MM.1S (cell line): ENCODE measurements at regions not wholly inside any gene's neighbourhood (a gene's known extent, or its start where the extent isn't known, plus 50 kb on each side); places are given as distances from the start of the nearest gene placed in this dataset.

Experiments
- DNase-seq: peaks from one replicate; pipeline ENCODE4 v3.0.0-alpha.2; 2015
- H2AFZ ChIP-seq: fragments of 300-600 bp; sonication (generic); 2 replicates; pipeline ENCODE4 v1.6.0; 2016; ENCODE audit warnings: antibody characterized with exemption, low read length
- H3F3A ChIP-seq: fragments of 300-600 bp; sonication (generic); 2 replicates; pipeline ENCODE4 v1.6.1; 2016; ENCODE audit warnings: mild to moderate bottlenecking, antibody characterized with exemption, low read length, moderate library complexity, mixed read lengths; ENCODE audit not compliant: insufficient read depth
- H3K27ac ChIP-seq: fragments of 300-600 bp; sonication (generic); 2 replicates; pipeline ENCODE4 v1.5.1; 2016; ENCODE audit warnings: mild to moderate bottlenecking, low read length
- H3K27me3 ChIP-seq: fragments of 300-600 bp; sonication (generic); replicated peaks from 2 replicates; pipeline ENCODE4 v1.6.0; 2016; ENCODE audit warnings: low read length; ENCODE audit not compliant: insufficient read depth
- H3K36me3 ChIP-seq: fragments of 300-600 bp; sonication (generic); replicated peaks from 2 replicates; pipeline ENCODE4 v1.6.1; 2016; ENCODE audit warnings: mild to moderate bottlenecking, low read length, mixed read lengths; ENCODE audit not compliant: insufficient read depth
- H3K4me1 ChIP-seq: fragments of 300-600 bp; sonication (generic); 2 replicates; pipeline ENCODE4 v1.6.1; 2016; ENCODE audit warnings: low read length, mixed read lengths
- H3K4me2 ChIP-seq: fragments of 300-600 bp; sonication (generic); 2 replicates; pipeline ENCODE4 v1.6.0; 2016; ENCODE audit warnings: low read depth, low read length
- H3K4me3 ChIP-seq: fragments of 300-600 bp; sonication (generic); 2 replicates; pipeline ENCODE4 v1.5.1; 2016; ENCODE audit warnings: low read length, mixed read lengths
- H3K79me2 ChIP-seq: fragments of 300-600 bp; sonication (generic); 2 replicates; pipeline ENCODE4 v1.6.1; 2016; ENCODE audit warnings: mixed run types, low read length, mixed read lengths
- H3K9ac ChIP-seq: fragments of 300-600 bp; sonication (generic); 2 replicates; pipeline ENCODE4 v1.6.1; 2016; ENCODE audit warnings: low read length, mixed read lengths
- H3K9me2 ChIP-seq: fragments of 300-600 bp; sonication (generic); replicated peaks from 2 replicates; pipeline ENCODE4 v1.6.1; 2016; ENCODE audit warnings: mild to moderate bottlenecking, low read length, mixed read lengths; ENCODE audit not compliant: insufficient read depth
- H3K9me3 ChIP-seq: fragments of 300-600 bp; sonication (generic); replicated peaks from 2 replicates; pipeline ENCODE4 v1.6.1; 2016; ENCODE audit warnings: mild to moderate bottlenecking, low read length, mixed read lengths; ENCODE audit not compliant: insufficient read depth
- H4K20me1 ChIP-seq: fragments of 300-600 bp; sonication (generic); 2 replicates; pipeline ENCODE4 v1.6.1; 2016; ENCODE audit warnings: mild to moderate bottlenecking, low read length, moderate library complexity, mixed read lengths; ENCODE audit not compliant: insufficient read depth
- CTCF ChIP-seq: fragments of 300-600 bp; sonication (generic); IDR thresholded peaks from 2 replicates; pipeline ENCODE4 v1.5.1; 2016; ENCODE audit warnings: antibody characterized with exemption, low read length, mixed read lengths
- EZH2 ChIP-seq: fragments of 300-600 bp; sonication (generic); optimal IDR thresholded peaks from 2 replicates; pipeline ENCODE3; 2017; ENCODE audit warnings: low read depth, mild to moderate bottlenecking, antibody characterized with exemption, low read length, mixed read lengths
- EZH2phosphoT487 ChIP-seq: fragments of 300-600 bp; sonication (generic); IDR thresholded peaks from 2 replicates; pipeline ENCODE4 v1.6.1; 2018; ENCODE audit warnings: antibody characterized with exemption, low read length

- Histone ChIP-seq H3K79me2 (no peaks in the 10 kb centered on the region), H3K4me2 (no peak overlapping the region), H3K36me3 (no peaks in the 10 kb centered on the region), H4K20me1 (no peaks in the 10 kb centered on the region), H3K9me2 (no peaks in the 10 kb centered on the region), H3K9ac (no peak overlapping the region), H3F3A (no peaks in the 10 kb centered on the region), H3K9me3 (no peaks in the 10 kb centered on the region), H3K4me3 (no peak overlapping the region), H3K4me1 (no peaks in the 10 kb centered on the region), H3K27me3 (no peaks in the 10 kb centered on the region), H3K27ac (no peak overlapping the region), H2AFZ (no peak overlapping the region)
- no peak for TF ChIP-seq EZH2
- TF ChIP-seq CTCF = no peak
- no peak for TF ChIP-seq EZH2phosphoT487
- DNase-seq = no peak
These were observed 500.9 kb downstream of the SOX2 start for GRCh38 chr3:182212479-182213076.

- H3K27me3 ChIP-seq = no peaks in the 10 kb centered on the region
These were observed 502.7 kb downstream of the SOX2 start for GRCh38 chr3:182214416-182214815.

GRCh38 chr3:182215881-182216280 is 504.2 kb downstream of the SOX2 start:
- no peaks in the 10 kb centered on the region for H3K79me2 ChIP-seq
- no peak overlapping the region for H3K9ac ChIP-seq
- no peaks in the 10 kb centered on the region for H3K27me3 ChIP-seq
- no peak overlapping the region for H3K27ac ChIP-seq
- no peaks in the 10 kb centered on the region for H4K20me1 ChIP-seq
- H3K4me3 ChIP-seq = no peak overlapping the region
- no peak for DNase-seq
- TF ChIP-seq EZH2phosphoT487 (no peak), CTCF (no peak), EZH2 (no peak)
- H2AFZ ChIP-seq = no peak overlapping the region
- H3F3A ChIP-seq = no peaks in the 10 kb centered on the region
- no peaks in the 10 kb centered on the region for H3K4me1 ChIP-seq
- H3K4me2 ChIP-seq = no peak overlapping the region
- no peaks in the 10 kb centered on the region for H3K36me3 ChIP-seq
- no peaks in the 10 kb centered on the region for H3K9me2 ChIP-seq
- no peaks in the 10 kb centered on the region for H3K9me3 ChIP-seq

More at GRCh38 chr3:182214416-182214815, 502.7 kb downstream of the SOX2 start:
- H3F3A ChIP-seq = no peaks in the 10 kb centered on the region
- TF ChIP-seq CTCF (no peak), EZH2phosphoT487 (no peak), EZH2 (no peak)
- H3K9me3 ChIP-seq = no peaks in the 10 kb centered on the region
- H3K36me3 ChIP-seq = no peaks in the 10 kb centered on the region
- no peak for DNase-seq
- no peak overlapping the region for H3K9ac ChIP-seq
- no peak overlapping the region for H3K4me2 ChIP-seq
- no peaks in the 10 kb centered on the region for H3K79me2 ChIP-seq
- no peak overlapping the region for H3K4me3 ChIP-seq
- H4K20me1 ChIP-seq = no peaks in the 10 kb centered on the region
- H3K9me2 ChIP-seq = no peaks in the 10 kb centered on the region
- H3K4me1 ChIP-seq = no peaks in the 10 kb centered on the region
- H2AFZ ChIP-seq = no peak overlapping the region
- no peak overlapping the region for H3K27ac ChIP-seq
